SIG-M5 treated with dmso at 0.1 percent for 504 hours (cell line): ENCODE measurements at regions not wholly inside any gene's neighbourhood (a gene's known extent, or its start where the extent isn't known, plus 50 kb on each side); places are given as distances from the start of the nearest gene placed in this dataset.

Experiments
- DNase-seq: peaks from one replicate; lab custom pipeline; 2025; ENCODE audit not compliant: unreplicated experiment; lab: John Stamatoyannopoulos, UW

GRCh38 chr13:70923863-70924752 is 815.9 kb upstream of the KLHL1 start:
- no peak for DNase-seq

- no peak for DNase-seq
These were observed 803.0 kb upstream of the KLHL1 start for GRCh38 chr13:70911286-70911685.

GRCh38 chr13:70908795-70909194 is 800.5 kb upstream of the KLHL1 start:
- no peak for DNase-seq

GRCh38 chr13:70905035-70905434 is 796.8 kb upstream of the KLHL1 start:
- DNase-seq: no peak

GRCh38 chr13:70896136-70896535 is 787.9 kb upstream of the KLHL1 start:
- peak; percentile 3 for DNase-seq

GRCh38 chr13:70895599-70895998 is 787.3 kb upstream of the KLHL1 start:
- DNase-seq: no peak

- DNase-seq: no peak
These were observed 786.0 kb upstream of the KLHL1 start for GRCh38 chr13:70894258-70894657.

GRCh38 chr13:70893832-70894231 is 785.6 kb upstream of the KLHL1 start:
- DNase-seq: peak; percentile 23

- DNase-seq: no peak
These were observed 782.0 kb upstream of the KLHL1 start for GRCh38 chr13:70890289-70890688.

- no peak for DNase-seq
These were observed 780.9 kb upstream of the KLHL1 start for GRCh38 chr13:70889163-70889562.

- DNase-seq: no peak
These were observed 775.9 kb upstream of the KLHL1 start for GRCh38 chr13:70884196-70884595.

- peak; percentile 7 for DNase-seq
These were observed 766.4 kb upstream of the KLHL1 start for GRCh38 chr13:70874636-70875035.

GRCh38 chr13:70864731-70865130 is 756.5 kb upstream of the KLHL1 start:
- DNase-seq: peak; percentile 38

GRCh38 chr13:70856711-70857110 is 748.5 kb upstream of the KLHL1 start:
- no peak for DNase-seq

GRCh38 chr13:70856025-70856424 is 747.8 kb upstream of the KLHL1 start:
- no peak for DNase-seq

GRCh38 chr13:70849222-70849621 is 741.0 kb upstream of the KLHL1 start:
- no peak for DNase-seq

- no peak for DNase-seq
These were observed 736.3 kb upstream of the KLHL1 start for GRCh38 chr13:70844391-70845108.

GRCh38 chr13:70842062-70842644 is 733.9 kb upstream of the KLHL1 start:
- DNase-seq: no peak

GRCh38 chr13:70841240-70842061 is 733.2 kb upstream of the KLHL1 start:
- DNase-seq: no peak

- no peak for DNase-seq
These were observed 727.1 kb upstream of the KLHL1 start for GRCh38 chr13:70835371-70835770.

- no peak for DNase-seq
These were observed 721.5 kb upstream of the KLHL1 start for GRCh38 chr13:70829748-70830147.
